Fibroblast of lung (primary cell): ENCODE measurements at regions not wholly inside any gene's neighbourhood (a gene's known extent, or its start where the extent isn't known, plus 50 kb on each side); places are given as distances from the start of the nearest gene placed in this dataset.

Source experiments
- DNase-seq, 2 donors: peaks; one replicate each; pipeline versions ENCODE4 v3.0.0 to v3.0.0-alpha.2; 2010; ENCODE audit warnings: low read depth in 2 of 2
- H2AFZ ChIP-seq: 2 replicates; pipeline ENCODE4 v1.5.1; 2012; ENCODE audit warnings: low read length, control low read depth, inconsistent platforms
- H3K27ac ChIP-seq: 2 replicates; pipeline ENCODE4 v1.5.1; 2011; ENCODE audit warnings: low read length, control low read depth; ENCODE audit not compliant: insufficient read depth
- H3K27me3 ChIP-seq: 2 replicates; pipeline ENCODE4 v1.5.1; 2011; ENCODE audit warnings: mild to moderate bottlenecking, low read length; ENCODE audit not compliant: control insufficient read depth, insufficient read depth
- H3K36me3 ChIP-seq: 2 replicates; pipeline ENCODE4 v1.5.1; 2011; ENCODE audit warnings: low read length; ENCODE audit not compliant: control insufficient read depth, insufficient read depth
- H3K4me1 ChIP-seq: 2 replicates; pipeline ENCODE4 v1.5.1; 2011; ENCODE audit warnings: low read length; ENCODE audit not compliant: control insufficient read depth, insufficient read depth; ENCODE audit errors: extremely low read depth
- H3K4me2 ChIP-seq: 2 replicates; pipeline ENCODE4 v1.5.1; 2011; ENCODE audit warnings: low read length, control low read depth; ENCODE audit not compliant: insufficient read depth; ENCODE audit errors: extremely low read depth
- H3K4me3 ChIP-seq, 4 experiments: fragments of 200-600 bp in 1 of 4; sonication (generic) in 1 of 4; replicated peaks in 1 of 4; 2 replicates each; pipeline ENCODE4 v1.5.1; 2011 to 2016; ENCODE audit warnings: low read length in 4 of 4, low read depth in 3 of 4, mild to moderate bottlenecking in 3 of 4, control low read depth in 2 of 4, inconsistent platforms in 1 of 4, mixed read lengths in 1 of 4; ENCODE audit not compliant: insufficient read depth in 1 of 4; ENCODE audit errors: control extremely low read depth in 1 of 4
- H3K79me2 ChIP-seq: 2 replicates; pipeline ENCODE4 v1.5.1; 2012; ENCODE audit warnings: mild to moderate bottlenecking, low read length, inconsistent platforms; ENCODE audit not compliant: control insufficient read depth, insufficient read depth
- H3K9ac ChIP-seq: 2 replicates; pipeline ENCODE4 v1.5.1; 2011; ENCODE audit warnings: mild to moderate bottlenecking, low read length, control low read depth; ENCODE audit not compliant: insufficient read depth
- H3K9me3 ChIP-seq: 2 replicates; pipeline ENCODE4 v1.5.1; 2012; ENCODE audit warnings: low read depth, low read length; ENCODE audit not compliant: control insufficient read depth, insufficient read depth
- H4K20me1 ChIP-seq: 2 replicates; pipeline ENCODE4 v1.5.1; 2011; ENCODE audit warnings: low read length; ENCODE audit not compliant: control insufficient read depth, insufficient read depth; ENCODE audit errors: extremely low read depth
- CTCF ChIP-seq, 2 donors: IDR thresholded peaks in 1 of 2; conservative IDR thresholded peaks in 1 of 2; 1 replicate in 1 of 2; 2 replicates in 1 of 2; pipeline ENCODE4 v1.5.1; 2011 to 2012; ENCODE audit warnings: low read length in 2 of 2, control low read depth in 1 of 2, inconsistent platforms in 1 of 2, low read depth in 1 of 2, mild to moderate bottlenecking in 1 of 2
- EZH2 ChIP-seq: IDR thresholded peaks from 2 replicates; pipeline ENCODE4 v1.5.1; 2012; ENCODE audit warnings: low read length, control low read depth, mild to moderate bottlenecking; ENCODE audit errors: missing control alignments

- no peak overlapping the region for H3K4me2 ChIP-seq
- peaks cover 3% of the 10 kb centered on the region for H3K9me3 ChIP-seq
- no peak for TF ChIP-seq EZH2
- no peak for TF ChIP-seq CTCF (conservative IDR thresholded peaks at IDR 0.05 in 1 of 2, IDR thresholded peaks at IDR 0.05 in 1 of 2; ENCODE audit: low read depth in 1 of 2, low read length in 2 of 2)
- no peaks in the 10 kb centered on the region for H3K4me1 ChIP-seq
- H3K36me3 ChIP-seq = no peaks in the 10 kb centered on the region
- DNase-seq = no peak
- no peak overlapping the region for H2AFZ ChIP-seq
- no peak overlapping the region for H3K9ac ChIP-seq
- no peaks in the 10 kb centered on the region for H3K79me2 ChIP-seq
- no peaks in the 10 kb centered on the region for H4K20me1 ChIP-seq
- no peak overlapping the region for H3K27ac ChIP-seq
- no peaks in the 10 kb centered on the region for H3K27me3 ChIP-seq
- no peak overlapping the region for H3K4me3 ChIP-seq
Observed at GRCh38 chr1:2890221-2890850, 88.8 kb upstream of the TTC34 start.

GRCh38 chr1:2891923-2892448 lies 90.5 kb upstream of the TTC34 start:
- Histone ChIP-seq H3K4me3 (no peak overlapping the region), H2AFZ (no peak overlapping the region), H3K79me2 (no peaks in the 10 kb centered on the region), H3K9me3 (peaks cover 11% of the 10 kb centered on the region), H3K4me2 (no peak overlapping the region), H4K20me1 (no peaks in the 10 kb centered on the region), H3K27me3 (no peaks in the 10 kb centered on the region), H3K4me1 (no peaks in the 10 kb centered on the region), H3K9ac (no peak overlapping the region), H3K27ac (no peak overlapping the region), H3K36me3 (no peaks in the 10 kb centered on the region)
- DNase-seq = no peak
- no peak for TF ChIP-seq EZH2
- no peak for TF ChIP-seq CTCF (conservative IDR thresholded peaks at IDR 0.05 in 1 of 2, IDR thresholded peaks at IDR 0.05 in 1 of 2; ENCODE audit: low read depth in 1 of 2, low read length in 2 of 2)

- no peaks in the 10 kb centered on the region for H4K20me1 ChIP-seq
- H3K36me3 ChIP-seq = no peaks in the 10 kb centered on the region
- H3K4me2 ChIP-seq = no peak overlapping the region
- no peak overlapping the region for H3K9ac ChIP-seq
- TF ChIP-seq CTCF (conservative IDR thresholded peaks at IDR 0.05 in 1 of 2, IDR thresholded peaks at IDR 0.05 in 1 of 2; ENCODE audit: low read depth in 1 of 2, low read length in 2 of 2) = no peak
- TF ChIP-seq EZH2 = no peak
- peaks cover 13% of the 10 kb centered on the region for H3K9me3 ChIP-seq
- H3K27ac ChIP-seq = no peak overlapping the region
- H3K79me2 ChIP-seq = no peaks in the 10 kb centered on the region
- H3K4me3 ChIP-seq = no peak overlapping the region
- DNase-seq = no peak
- no peak overlapping the region for H2AFZ ChIP-seq
- no peaks in the 10 kb centered on the region for H3K27me3 ChIP-seq
- H3K4me1 ChIP-seq = no peaks in the 10 kb centered on the region
Observed at GRCh38 chr1:2893473-2894120, 92.1 kb upstream of the TTC34 start.
